Lower leg skin (tissue), 3 donors: ENCODE measurements at regions not wholly inside any gene's neighbourhood (a gene's known extent, or its start where the extent isn't known, plus 50 kb on each side); places are given as distances from the start of the nearest gene placed in this dataset.

Experiments
- CTCF ChIP-seq, 3 donors: fragments of 450-650 bp; IDR thresholded peaks; one replicate each; pipeline ENCODE4 v1.5.1; 2016; ENCODE audit warnings: antibody characterized with exemption in 3 of 3, mild to moderate bottlenecking in 3 of 3, moderate library complexity in 2 of 3
- POLR2A ChIP-seq, 2 donors: fragments of 450-650 bp; IDR thresholded peaks; one replicate each; pipeline ENCODE4 v1.6.1; 2016 to 2017; ENCODE audit warnings: antibody characterized with exemption in 2 of 2, mild to moderate bottlenecking in 1 of 2, moderate library complexity in 1 of 2

GRCh38 chr7:94274828-94275227 is 119.9 kb upstream of the COL1A2 start:
- TF ChIP-seq CTCF (IDR thresholded peaks at IDR 0.05) (no peak), POLR2A (IDR thresholded peaks at IDR 0.05) (no peak)
